ENCODE measurements at regions not wholly inside any gene's neighbourhood (a gene's known extent, or its start where the extent isn't known, plus 50 kb on each side); places are given as distances from the start of the nearest gene placed in this dataset.
A peak's percentile ranks its signal among the peaks of the same experiment; 100 is the strongest.

DNA sequence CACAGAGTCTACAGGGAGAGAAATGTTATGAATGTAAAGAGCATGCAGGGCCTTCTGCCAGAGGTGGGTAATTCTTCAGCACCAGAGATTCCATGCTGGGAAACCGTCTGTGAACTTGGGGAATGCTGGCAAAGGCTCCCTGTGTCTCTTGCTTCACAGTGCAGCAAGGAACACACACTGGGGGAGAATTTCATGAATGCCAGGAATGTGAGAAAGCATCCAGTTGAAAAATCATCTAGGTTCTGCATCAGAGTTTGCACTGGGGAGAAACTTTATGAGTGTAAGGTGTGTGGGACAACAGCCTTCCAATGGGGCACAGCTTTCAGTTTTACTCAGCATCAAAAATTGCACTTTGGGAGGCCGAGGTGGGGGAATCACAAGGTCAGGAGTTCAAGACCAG is 224.3 kb upstream of the IGFBP3 start:
- Histone ChIP-seq H3K36me3 (ENCODE audit: insufficient read depth, low read length) (no peaks in the 10 kb centered on the region), H3K4me3 (ENCODE audit: insufficient read depth, low read length) (peak overlapping the region; percentile 46), H3K27me3 (ENCODE audit: insufficient read depth, low read length) (no peaks in the 10 kb centered on the region), H3K79me2 (ENCODE audit: insufficient read depth, low read length) (no peaks in the 10 kb centered on the region), H3K4me2 (ENCODE audit: insufficient read depth, low read length) (peak overlapping the region; percentile 70), H3K9me3 (ENCODE audit: low read depth, low read length) (no peaks in the 10 kb centered on the region), H3K27ac (ENCODE audit: low read depth, low read length) (peak overlapping the region; percentile 97), H2AFZ (ENCODE audit: low read length) (no peak overlapping the region), H3K4me1 (ENCODE audit: insufficient read depth, low read length) (peaks cover 36% of the 10 kb centered on the region), H4K20me1 (ENCODE audit: insufficient read depth, low read length) (no peaks in the 10 kb centered on the region)
- TF ChIP-seq, protein P1, sequence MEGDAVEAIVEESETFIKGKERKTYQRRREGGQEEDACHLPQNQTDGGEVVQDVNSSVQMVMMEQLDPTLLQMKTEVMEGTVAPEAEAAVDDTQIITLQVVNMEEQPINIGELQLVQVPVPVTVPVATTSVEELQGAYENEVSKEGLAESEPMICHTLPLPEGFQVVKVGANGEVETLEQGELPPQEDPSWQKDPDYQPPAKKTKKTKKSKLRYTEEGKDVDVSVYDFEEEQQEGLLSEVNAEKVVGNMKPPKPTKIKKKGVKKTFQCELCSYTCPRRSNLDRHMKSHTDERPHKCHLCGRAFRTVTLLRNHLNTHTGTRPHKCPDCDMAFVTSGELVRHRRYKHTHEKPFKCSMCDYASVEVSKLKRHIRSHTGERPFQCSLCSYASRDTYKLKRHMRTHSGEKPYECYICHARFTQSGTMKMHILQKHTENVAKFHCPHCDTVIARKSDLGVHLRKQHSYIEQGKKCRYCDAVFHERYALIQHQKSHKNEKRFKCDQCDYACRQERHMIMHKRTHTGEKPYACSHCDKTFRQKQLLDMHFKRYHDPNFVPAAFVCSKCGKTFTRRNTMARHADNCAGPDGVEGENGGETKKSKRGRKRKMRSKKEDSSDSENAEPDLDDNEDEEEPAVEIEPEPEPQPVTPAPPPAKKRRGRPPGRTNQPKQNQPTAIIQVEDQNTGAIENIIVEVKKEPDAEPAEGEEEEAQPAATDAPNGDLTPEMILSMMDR (IDR thresholded peaks at IDR 0.05; ENCODE audit: extremely low read depth, low read depth, low read length): no peak
- peak; percentile 85 for DNase-seq (ENCODE audit: insufficient read length, low spot score, missing footprints)

DNA sequence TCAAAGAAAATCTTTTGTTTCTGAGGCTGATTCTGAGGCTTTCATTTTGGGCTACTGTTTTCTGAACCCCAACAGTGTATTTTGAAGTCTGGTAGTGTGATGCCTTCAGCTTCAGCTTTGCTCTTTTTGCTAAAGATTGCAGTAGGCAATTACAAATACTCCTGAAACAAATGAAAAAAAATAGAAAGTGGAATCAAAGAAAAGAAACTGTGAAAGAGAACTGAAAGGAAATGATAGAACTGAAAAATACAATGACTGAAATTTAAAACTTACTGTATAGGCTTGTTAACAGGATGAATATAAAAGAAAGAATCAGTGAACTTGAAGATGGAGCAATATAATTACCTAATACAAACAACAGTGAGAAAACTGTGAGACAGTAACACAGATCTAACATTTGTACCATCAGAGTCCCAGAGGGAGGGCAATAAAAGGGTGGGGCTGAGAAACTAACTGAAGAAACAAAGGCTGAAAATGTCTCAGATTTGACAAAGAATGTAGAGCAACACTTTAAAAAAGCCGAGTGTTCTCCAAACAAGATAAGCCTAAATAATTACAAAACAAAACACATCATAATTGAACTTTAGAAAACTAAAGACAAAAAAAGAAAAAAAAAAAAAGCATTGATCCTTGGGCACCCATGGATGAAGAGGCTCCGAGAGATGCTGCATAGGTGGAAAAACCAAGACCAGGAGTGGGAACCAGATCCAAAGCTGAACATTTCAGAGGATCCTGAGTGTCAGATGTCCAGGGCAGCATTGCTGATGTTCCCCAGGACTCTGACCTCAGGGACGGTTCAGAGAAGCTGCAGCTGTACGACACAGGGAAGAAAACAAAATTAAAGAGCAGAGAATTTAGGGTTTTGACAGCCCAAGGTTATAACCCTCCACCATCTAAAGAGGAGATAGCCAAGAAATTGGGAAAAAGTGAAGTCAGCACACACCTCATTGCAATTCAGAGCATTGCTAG is 223.2 kb upstream of the IGFBP3 start:
- peak overlapping the region; percentile 67 for H2AFZ ChIP-seq (ENCODE audit: low read length)
- H3K9me3 ChIP-seq (ENCODE audit: low read depth, low read length): no peaks in the 10 kb centered on the region
- peaks cover 40% of the 10 kb centered on the region for H3K4me1 ChIP-seq (ENCODE audit: insufficient read depth, low read length)
- no peaks in the 10 kb centered on the region for H3K36me3 ChIP-seq (ENCODE audit: insufficient read depth, low read length)
- H3K27ac ChIP-seq (ENCODE audit: low read depth, low read length): peak overlapping the region; percentile 97
- TF ChIP-seq, protein P1 (IDR thresholded peaks at IDR 0.05; ENCODE audit: extremely low read depth, low read depth, low read length): no peak
- no peaks in the 10 kb centered on the region for H3K79me2 ChIP-seq (ENCODE audit: insufficient read depth, low read length)
- no peaks in the 10 kb centered on the region for H3K27me3 ChIP-seq (ENCODE audit: insufficient read depth, low read length)
- no peak overlapping the region for H3K4me3 ChIP-seq (ENCODE audit: insufficient read depth, low read length)
- no peak overlapping the region for H3K4me2 ChIP-seq (ENCODE audit: insufficient read depth, low read length)
- H4K20me1 ChIP-seq (ENCODE audit: insufficient read depth, low read length): no peaks in the 10 kb centered on the region
- DNase-seq (ENCODE audit: insufficient read length, low spot score, missing footprints): no peak

DNA sequence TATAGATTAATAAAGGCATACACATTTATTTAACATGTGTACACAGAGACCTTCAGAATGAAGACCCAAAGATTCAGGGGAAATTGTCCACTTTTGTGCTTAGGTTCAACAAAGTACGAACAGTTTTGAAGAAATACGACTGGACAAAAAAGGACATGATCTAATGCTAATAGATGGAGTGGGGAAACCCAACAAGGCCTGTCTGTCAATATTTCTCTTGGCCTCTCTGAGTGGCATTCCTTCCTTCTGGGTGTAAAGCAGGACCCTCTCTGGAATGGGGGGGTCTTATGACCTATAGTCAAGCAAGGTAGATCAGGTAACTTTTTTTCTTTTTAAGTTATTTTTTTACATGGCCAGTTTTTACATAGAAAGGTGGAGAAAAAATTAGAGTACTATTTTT is 222.3 kb upstream of the IGFBP3 start:
- Histone ChIP-seq H3K36me3 (ENCODE audit: insufficient read depth, low read length) (no peaks in the 10 kb centered on the region), H3K27me3 (ENCODE audit: insufficient read depth, low read length) (no peaks in the 10 kb centered on the region), H3K4me1 (ENCODE audit: insufficient read depth, low read length) (peaks cover 45% of the 10 kb centered on the region), H4K20me1 (ENCODE audit: insufficient read depth, low read length) (no peaks in the 10 kb centered on the region), H3K4me3 (ENCODE audit: insufficient read depth, low read length) (no peak overlapping the region), H3K4me2 (ENCODE audit: insufficient read depth, low read length) (no peak overlapping the region), H2AFZ (ENCODE audit: low read length) (peak overlapping the region; percentile 67), H3K27ac (ENCODE audit: low read depth, low read length) (peak overlapping the region; percentile 97), H3K9me3 (ENCODE audit: low read depth, low read length) (no peaks in the 10 kb centered on the region), H3K79me2 (ENCODE audit: insufficient read depth, low read length) (no peaks in the 10 kb centered on the region)
- TF ChIP-seq, protein P1 (IDR thresholded peaks at IDR 0.05; ENCODE audit: extremely low read depth, low read depth, low read length): no peak
- DNase-seq (ENCODE audit: insufficient read length, low spot score, missing footprints): no peak

DNA sequence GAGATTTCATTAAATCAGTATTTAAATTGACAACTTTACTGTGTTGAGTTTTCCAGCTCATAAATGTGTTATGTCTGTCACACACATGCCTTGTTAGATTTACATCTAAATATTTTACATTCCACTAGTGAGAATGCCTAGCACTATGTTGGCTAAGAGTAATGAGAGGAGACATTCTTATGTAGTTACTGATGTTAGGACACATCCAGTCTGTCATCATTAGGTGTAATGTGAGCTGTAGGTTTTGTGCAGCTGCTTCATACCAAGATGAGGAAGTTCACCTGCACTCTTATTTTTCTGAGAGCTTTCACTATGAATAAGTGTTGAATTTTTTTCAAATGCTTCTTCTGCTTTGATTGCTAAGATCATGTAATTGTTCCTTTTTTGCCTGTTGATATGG is 218.0 kb upstream of the IGFBP3 start:
- peaks cover 17% of the 10 kb centered on the region for H3K4me1 ChIP-seq (ENCODE audit: insufficient read depth, low read length)
- H2AFZ ChIP-seq (ENCODE audit: low read length): no peak overlapping the region
- TF ChIP-seq, protein P1 (IDR thresholded peaks at IDR 0.05; ENCODE audit: extremely low read depth, low read depth, low read length): no peak
- no peaks in the 10 kb centered on the region for H3K9me3 ChIP-seq (ENCODE audit: low read depth, low read length)
- DNase-seq (ENCODE audit: insufficient read length, low spot score, missing footprints): peak; percentile 13
- no peaks in the 10 kb centered on the region for H3K36me3 ChIP-seq (ENCODE audit: insufficient read depth, low read length)
- H3K27me3 ChIP-seq (ENCODE audit: insufficient read depth, low read length): no peaks in the 10 kb centered on the region
- H4K20me1 ChIP-seq (ENCODE audit: insufficient read depth, low read length): no peaks in the 10 kb centered on the region
- H3K4me3 ChIP-seq (ENCODE audit: insufficient read depth, low read length): no peak overlapping the region
- peak overlapping the region; percentile 58 for H3K27ac ChIP-seq (ENCODE audit: low read depth, low read length)
- no peaks in the 10 kb centered on the region for H3K79me2 ChIP-seq (ENCODE audit: insufficient read depth, low read length)
- H3K4me2 ChIP-seq (ENCODE audit: insufficient read depth, low read length): peak overlapping the region; percentile 39

All from osteoblast (primary cell).